Calu3 (cell line): ENCODE measurements at regions not wholly inside any gene's neighbourhood (a gene's known extent, or its start where the extent isn't known, plus 50 kb on each side); places are given as distances from the start of the nearest gene placed in this dataset.

Experiments
- BruUV-seq: library from RNA; stranded (reverse); fragments of 400-500 nt; replicated peaks from 2 replicates; lab custom pipeline; 2021; lab: Mats Ljungman, UMichigan
- CTCF ChIA-PET: fragments of 300-600 bp; sonication (Branson Sonifier 250); formaldehyde crosslinking; loops from one replicate; lab custom pipeline; 2022; ENCODE audit warnings: antibody characterized with exemption; lab: Charles Lee
- DNase-seq: peaks from one replicate; pipeline ENCODE4 v3.0.0; 2022
- H3K27ac Mint-ChIP-seq: one replicate; pipeline ENCODE4 v1.8.0; 2022; ENCODE audit warnings: mixed read lengths; ENCODE audit not compliant: unreplicated experiment
- H3K27me3 Mint-ChIP-seq: one replicate; pipeline ENCODE4 v1.8.0; 2022; ENCODE audit warnings: mixed read lengths; ENCODE audit not compliant: unreplicated experiment
- H3K36me3 Mint-ChIP-seq: one replicate; pipeline ENCODE4 v1.8.0; 2022; ENCODE audit warnings: mild to moderate bottlenecking, moderate library complexity, mixed read lengths; ENCODE audit not compliant: insufficient read depth, unreplicated experiment
- H3K4me1 Mint-ChIP-seq: one replicate; pipeline ENCODE4 v1.8.0; 2022; ENCODE audit warnings: mild to moderate bottlenecking, low read depth, mixed read lengths; ENCODE audit not compliant: unreplicated experiment
- H3K4me3 Mint-ChIP-seq: one replicate; pipeline ENCODE4 v1.8.0; 2022; ENCODE audit warnings: mild to moderate bottlenecking, low read depth, moderate library complexity, mixed read lengths; ENCODE audit not compliant: unreplicated experiment
- H3K9me3 Mint-ChIP-seq: one replicate; pipeline ENCODE4 v1.8.0; 2022; ENCODE audit warnings: low read depth, mixed read lengths; ENCODE audit not compliant: unreplicated experiment
- CTCF ChIP-seq: fragments of 200-600 bp; IDR thresholded peaks from one replicate; pipeline ENCODE4 v1.8.0; 2022; ENCODE audit warnings: antibody characterized with exemption; ENCODE audit not compliant: unreplicated experiment
- intact Hi-C: fragments of 100-400 bp; cut with micrococcal nuclease; formaldehyde crosslinking; loops from one replicate; pipeline ENCODE4 v1.10.0; 2022; ENCODE audit not compliant: unreplicated experiment

- no TSS peak for BruUV-seq
- Mint-ChIP-seq H3K27ac (no peak overlapping the region), H3K36me3 (no peaks in the 10 kb centered on the region), H3K9me3 (no peaks in the 10 kb centered on the region), H3K4me1 (no peaks in the 10 kb centered on the region), H3K27me3 (no peaks in the 10 kb centered on the region), H3K4me3 (no peak overlapping the region)
- CTCF ChIA-PET = no interaction called here
- no peak for TF ChIP-seq CTCF
- no peak for DNase-seq
- intact Hi-C loops = no loop called here
Measured at GRCh38 chr13:90320664-90321063, 1026.8 kb upstream of the MIR17HG start.

GRCh38 chr13:90321281-90321931 is 1026.1 kb upstream of the MIR17HG start:
- no peak overlapping the region for H3K4me3 Mint-ChIP-seq
- intact Hi-C loops = no loop called here
- H3K36me3 Mint-ChIP-seq = no peaks in the 10 kb centered on the region
- no TSS peak for BruUV-seq
- DNase-seq = no peak
- no peaks in the 10 kb centered on the region for H3K4me1 Mint-ChIP-seq
- no peak for TF ChIP-seq CTCF
- no peak overlapping the region for H3K27ac Mint-ChIP-seq
- H3K27me3 Mint-ChIP-seq = no peaks in the 10 kb centered on the region
- CTCF ChIA-PET = no interaction called here
- H3K9me3 Mint-ChIP-seq = no peaks in the 10 kb centered on the region

- Mint-ChIP-seq H3K36me3 (no peaks in the 10 kb centered on the region), H3K4me1 (no peaks in the 10 kb centered on the region), H3K9me3 (no peaks in the 10 kb centered on the region), H3K27me3 (no peaks in the 10 kb centered on the region), H3K4me3 (no peak overlapping the region), H3K27ac (no peak overlapping the region)
- intact Hi-C loops = no loop called here
- no TSS peak for BruUV-seq
- no peak for TF ChIP-seq CTCF
- CTCF ChIA-PET = no interaction called here
- DNase-seq = no peak
Measured at GRCh38 chr13:90329641-90330040, 1017.8 kb upstream of the MIR17HG start.

- Mint-ChIP-seq H3K4me3 (no peak overlapping the region), H3K9me3 (no peaks in the 10 kb centered on the region), H3K27me3 (no peaks in the 10 kb centered on the region), H3K36me3 (no peaks in the 10 kb centered on the region), H3K27ac (no peak overlapping the region), H3K4me1 (no peaks in the 10 kb centered on the region)
- no peak for DNase-seq
- TF ChIP-seq CTCF = no peak
- CTCF ChIA-PET = no interaction called here
- intact Hi-C loops = no loop called here
- BruUV-seq = no TSS peak
Measured at GRCh38 chr13:90331974-90332373, 1015.5 kb upstream of the MIR17HG start.
